SU-DHL-6 (cell line): ENCODE measurements at regions not wholly inside any gene's neighbourhood (a gene's known extent, or its start where the extent isn't known, plus 50 kb on each side); places are given as distances from the start of the nearest gene placed in this dataset.
"Not testable (repeated sequence)": the region's sequence is repeated elsewhere in the genome, so short reads cannot be mapped to it uniquely, and the experiment has no call there.

ENCODE experiments used
- H2AFZ ChIP-seq: fragments of 200-600 bp; sonication (generic); 2 replicates; pipeline ENCODE4 v1.6.1; 2014; ENCODE audit warnings: low read depth, mild to moderate bottlenecking, moderate library complexity, mixed read lengths, antibody characterized with exemption, low read length; ENCODE audit not compliant: severe bottlenecking
- H3F3A ChIP-seq: fragments of 200-600 bp; shearing (Covaris generic); 2 replicates; pipeline ENCODE4 v1.6.0; 2016; ENCODE audit warnings: antibody characterized with exemption, mild to moderate bottlenecking; ENCODE audit not compliant: insufficient read depth
- H3K27ac ChIP-seq: fragments of 200-600 bp; sonication (generic); 2 replicates; pipeline ENCODE4 v1.5.1; 2016; ENCODE audit warnings: low read depth, mild to moderate bottlenecking, low read length, moderate library complexity, mixed read lengths
- H3K27me3 ChIP-seq: fragments of 200-600 bp; sonication (generic), shearing (Covaris generic); 2 replicates; pipeline ENCODE4 v1.6.0; 2014; ENCODE audit warnings: mild to moderate bottlenecking, low read length
- H3K36me3 ChIP-seq: fragments of 200-600 bp; sonication (generic); 2 replicates; pipeline ENCODE4 v1.6.1; 2014; ENCODE audit warnings: mild to moderate bottlenecking, low read length, mixed read lengths
- H3K4me2 ChIP-seq: fragments of 300-600, 200-600 bp; shearing (Covaris generic), sonication (generic); 2 replicates; pipeline ENCODE4 v1.6.0; 2014; ENCODE audit warnings: low read length, low read depth, mild to moderate bottlenecking; ENCODE audit not compliant: poor library complexity, severe bottlenecking
- H3K4me3 ChIP-seq: fragments of 200-600 bp; sonication (generic); 2 replicates; pipeline ENCODE4 v1.5.1; 2014; ENCODE audit warnings: antibody characterized with exemption, low read length, mild to moderate bottlenecking, mixed read lengths; ENCODE audit not compliant: insufficient read depth, poor library complexity, severe bottlenecking
- H3K79me2 ChIP-seq: fragments of 200-600 bp; sonication (generic); 2 replicates; pipeline ENCODE4 v1.6.1; 2014; ENCODE audit warnings: mild to moderate bottlenecking, low read length, moderate library complexity; ENCODE audit not compliant: insufficient read depth
- H3K9ac ChIP-seq: fragments of 200-600 bp; sonication (generic); 2 replicates; pipeline ENCODE4 v1.7.0; 2014; ENCODE audit warnings: mild to moderate bottlenecking, low read length
- H3K9me2 ChIP-seq: fragments of 200-600 bp; sonication (generic); replicated peaks from 2 replicates; pipeline ENCODE4 v1.6.1; 2014; ENCODE audit warnings: low read length; ENCODE audit not compliant: insufficient read depth
- H3K9me3 ChIP-seq: fragments of 200-600 bp; sonication (generic); 2 replicates; pipeline ENCODE4 v1.6.1; 2014; ENCODE audit warnings: low read length, mixed read lengths; ENCODE audit not compliant: insufficient read depth
- H4K20me1 ChIP-seq: fragments of 200-600 bp; sonication (generic); 2 replicates; pipeline ENCODE4 v1.6.1; 2014; ENCODE audit warnings: low read depth, mild to moderate bottlenecking, antibody characterized with exemption, low read length, moderate library complexity, mixed read lengths
- EZH2phosphoT487 ChIP-seq: fragments of 200-600 bp; sonication (generic), shearing (Covaris generic); conservative IDR thresholded peaks from 2 replicates; pipeline ENCODE4 v1.6.1; 2018; ENCODE audit warnings: mild to moderate bottlenecking, antibody characterized with exemption, low read length, moderate library complexity, mixed read lengths
- TF ChIP-seq, protein P1 (sequence below): fragments of 200-600 bp; sonication (generic); IDR thresholded peaks from one replicate; pipeline ENCODE4 v1.5.1; 2017; ENCODE audit warnings: antibody characterized with exemption, mild to moderate bottlenecking, low read length, moderate library complexity; ENCODE audit not compliant: insufficient read depth, poor library complexity, severe bottlenecking

DNA sequence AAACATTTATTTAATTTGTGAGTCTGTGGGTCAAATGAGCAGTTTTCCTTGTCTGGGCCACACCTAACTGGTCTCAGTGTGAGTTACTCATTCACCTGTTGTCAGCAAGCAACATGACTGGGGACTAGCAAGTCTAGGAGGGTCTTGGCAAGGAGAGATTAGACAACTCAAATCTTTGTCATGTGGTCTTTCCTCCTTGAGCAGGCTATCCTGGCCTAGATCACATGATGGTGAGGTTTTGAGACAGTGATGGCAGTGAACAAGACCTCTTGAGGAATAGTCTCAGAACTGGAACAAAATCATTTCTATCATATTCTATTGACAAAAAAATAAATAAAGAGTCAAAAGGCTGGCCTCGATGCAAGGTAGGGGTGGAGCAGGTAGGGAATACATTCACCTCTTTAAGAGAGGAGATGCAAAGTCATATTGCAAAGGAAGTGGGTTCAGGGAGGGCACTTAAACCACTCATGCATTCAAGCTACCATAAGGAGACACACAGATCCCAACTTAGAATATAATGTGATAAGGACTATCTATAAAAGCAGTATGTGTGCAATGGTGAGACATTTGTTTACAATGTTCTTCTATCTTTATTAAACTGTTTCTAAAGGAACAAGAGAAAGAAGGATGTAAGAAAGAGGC is 135.7 kb downstream of the ZNF330 start:
- Histone ChIP-seq H3K4me3 (no peak overlapping the region), H4K20me1 (no peaks in the 10 kb centered on the region), H3K9me2 (no peaks in the 10 kb centered on the region), H3F3A (no peaks in the 10 kb centered on the region), H3K79me2 (no peaks in the 10 kb centered on the region), H3K4me2 (no peak overlapping the region), H3K36me3 (no peaks in the 10 kb centered on the region), H3K9ac (no peak overlapping the region), H2AFZ (no peak overlapping the region), H3K27me3 (no peaks in the 10 kb centered on the region), H3K9me3 (no peaks in the 10 kb centered on the region), H3K27ac (no peak overlapping the region)
- TF ChIP-seq, protein P1, sequence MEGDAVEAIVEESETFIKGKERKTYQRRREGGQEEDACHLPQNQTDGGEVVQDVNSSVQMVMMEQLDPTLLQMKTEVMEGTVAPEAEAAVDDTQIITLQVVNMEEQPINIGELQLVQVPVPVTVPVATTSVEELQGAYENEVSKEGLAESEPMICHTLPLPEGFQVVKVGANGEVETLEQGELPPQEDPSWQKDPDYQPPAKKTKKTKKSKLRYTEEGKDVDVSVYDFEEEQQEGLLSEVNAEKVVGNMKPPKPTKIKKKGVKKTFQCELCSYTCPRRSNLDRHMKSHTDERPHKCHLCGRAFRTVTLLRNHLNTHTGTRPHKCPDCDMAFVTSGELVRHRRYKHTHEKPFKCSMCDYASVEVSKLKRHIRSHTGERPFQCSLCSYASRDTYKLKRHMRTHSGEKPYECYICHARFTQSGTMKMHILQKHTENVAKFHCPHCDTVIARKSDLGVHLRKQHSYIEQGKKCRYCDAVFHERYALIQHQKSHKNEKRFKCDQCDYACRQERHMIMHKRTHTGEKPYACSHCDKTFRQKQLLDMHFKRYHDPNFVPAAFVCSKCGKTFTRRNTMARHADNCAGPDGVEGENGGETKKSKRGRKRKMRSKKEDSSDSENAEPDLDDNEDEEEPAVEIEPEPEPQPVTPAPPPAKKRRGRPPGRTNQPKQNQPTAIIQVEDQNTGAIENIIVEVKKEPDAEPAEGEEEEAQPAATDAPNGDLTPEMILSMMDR = no peak
- no peak for TF ChIP-seq EZH2phosphoT487

DNA sequence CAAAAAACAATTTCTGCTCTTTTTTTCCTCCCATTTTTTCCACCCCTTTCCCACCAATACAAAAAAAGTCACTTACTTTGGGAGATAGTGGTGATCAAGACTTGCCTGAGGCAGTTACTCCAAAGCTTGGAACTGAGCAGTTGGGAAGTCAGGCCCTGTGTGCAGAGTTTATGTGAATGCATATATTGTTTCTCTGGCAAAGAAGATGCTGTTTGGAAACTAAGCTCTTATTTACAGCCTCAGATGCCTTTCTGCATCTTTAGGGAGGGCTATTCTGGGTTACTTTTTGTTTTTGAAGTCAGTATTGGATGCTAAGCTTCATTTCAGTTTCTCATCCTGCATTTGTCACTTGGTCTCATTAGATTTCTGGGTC is 136.3 kb downstream of the ZNF330 start:
- Histone ChIP-seq H2AFZ (no peak overlapping the region), H3K9me2 (no peaks in the 10 kb centered on the region), H3K9ac (no peak overlapping the region), H3K4me2 (no peak overlapping the region), H3K79me2 (no peaks in the 10 kb centered on the region), H3K9me3 (no peaks in the 10 kb centered on the region), H3K4me3 (no peak overlapping the region), H3K27ac (no peak overlapping the region), H3K27me3 (no peaks in the 10 kb centered on the region), H3K36me3 (no peaks in the 10 kb centered on the region), H4K20me1 (no peaks in the 10 kb centered on the region), H3F3A (no peaks in the 10 kb centered on the region)
- TF ChIP-seq EZH2phosphoT487 = no peak
- TF ChIP-seq, protein P1 = no peak

DNA sequence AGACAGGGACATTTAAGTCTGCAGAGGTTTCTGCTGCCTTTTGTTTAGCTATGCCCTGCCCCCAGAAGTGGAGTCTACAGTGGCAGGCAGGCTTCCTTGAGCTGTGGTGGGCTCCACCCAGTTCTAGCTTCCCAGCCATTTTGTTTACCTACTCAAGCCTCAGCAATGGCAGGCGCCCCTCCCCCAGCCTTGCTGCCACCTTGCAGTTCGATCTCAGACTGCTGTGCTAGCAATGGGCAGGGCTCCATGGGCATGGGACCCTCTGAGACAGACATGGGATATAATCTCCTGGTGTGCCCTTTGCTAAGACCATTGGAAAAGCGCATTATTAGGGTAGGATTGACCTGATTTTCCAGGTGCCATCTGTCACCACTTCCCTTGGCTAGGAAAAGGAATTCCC is 147.5 kb downstream of the ZNF330 start:
- H4K20me1 ChIP-seq, H3F3A ChIP-seq, H3K9me2 ChIP-seq, H2AFZ ChIP-seq, H3K4me2 ChIP-seq, H3K27me3 ChIP-seq, H3K36me3 ChIP-seq, H3K9me3 ChIP-seq, H3K9ac ChIP-seq, H3K27ac ChIP-seq, H3K79me2 ChIP-seq, H3K4me3 ChIP-seq: not testable (repeated sequence)

DNA sequence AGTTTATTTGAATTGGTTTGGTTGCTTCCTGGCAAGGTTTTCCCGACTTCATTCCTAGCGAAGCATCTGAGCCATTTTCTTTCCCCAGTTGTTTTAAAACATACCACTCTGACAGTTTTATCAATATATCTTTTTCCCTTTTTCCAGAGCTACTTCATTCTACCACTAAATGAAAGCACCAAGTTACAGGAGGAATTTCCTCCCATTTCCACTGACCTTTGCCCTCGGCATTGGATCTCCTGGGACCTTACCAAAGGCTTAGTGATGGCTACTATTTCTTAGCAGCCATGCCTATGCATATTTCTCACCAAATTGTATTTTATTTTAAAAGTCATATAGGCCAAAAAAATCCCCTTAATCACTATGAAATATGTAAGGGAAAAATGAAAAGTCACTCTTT is 150.5 kb downstream of the ZNF330 start:
- H3K79me2 ChIP-seq = no peaks in the 10 kb centered on the region
- no peaks in the 10 kb centered on the region for H3F3A ChIP-seq
- H3K27me3 ChIP-seq = no peaks in the 10 kb centered on the region
- no peaks in the 10 kb centered on the region for H3K9me3 ChIP-seq
- no peaks in the 10 kb centered on the region for H4K20me1 ChIP-seq
- H3K27ac ChIP-seq = no peak overlapping the region
- TF ChIP-seq, protein P1 = no peak
- TF ChIP-seq EZH2phosphoT487 = no peak
- no peak overlapping the region for H3K9ac ChIP-seq
- H3K4me3 ChIP-seq = no peak overlapping the region
- no peak overlapping the region for H2AFZ ChIP-seq
- no peaks in the 10 kb centered on the region for H3K36me3 ChIP-seq
- H3K4me2 ChIP-seq = no peak overlapping the region
- H3K9me2 ChIP-seq = no peaks in the 10 kb centered on the region
